Stomach (tissue), 4 donors: ENCODE measurements at regions not wholly inside any gene's neighbourhood (a gene's known extent, or its start where the extent isn't known, plus 50 kb on each side); places are given as distances from the start of the nearest gene placed in this dataset.

Source experiments
- POLR2A ChIP-seq, 4 donors: fragments of 450-650 bp; IDR thresholded peaks; one replicate each; pipeline ENCODE4 v1.6.1; 2016; ENCODE audit warnings: antibody characterized with exemption in 4 of 4, control low read depth in 2 of 4, mild to moderate bottlenecking in 1 of 4, moderate library complexity in 1 of 4
- TF ChIP-seq, protein P1 (sequence below), 7 experiments: fragments of 450-650 bp in 4 of 7; fragments of 200-600 bp in 3 of 7; sonication (generic) in 3 of 7; IDR thresholded peaks; one replicate each; pipeline ENCODE4 v1.5.1; 2016 to 2019; ENCODE audit warnings: antibody characterized with exemption in 7 of 7, control low read depth in 2 of 7, mild to moderate bottlenecking in 1 of 7

DNA sequence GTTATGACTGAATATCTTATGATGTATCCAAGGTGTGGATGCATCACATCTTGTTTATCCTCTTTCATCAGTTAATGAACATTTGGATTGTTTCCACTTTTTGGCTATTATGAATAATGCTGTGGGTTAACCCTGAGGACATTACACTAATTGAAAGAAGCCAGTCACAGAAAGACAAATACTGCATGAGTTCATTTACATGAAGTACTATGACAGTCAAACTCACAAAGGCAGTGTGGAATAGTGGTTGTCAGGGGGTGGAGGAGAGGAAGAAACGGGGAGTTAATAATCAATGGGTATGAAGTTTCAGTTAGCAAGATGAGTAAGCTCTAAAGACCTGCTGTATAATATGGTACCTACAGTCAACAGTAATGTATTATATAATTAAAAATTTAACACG, 409.4 kb upstream of the CTNND2 start:
- TF ChIP-seq POLR2A (IDR thresholded peaks at IDR 0.05): no peak
- TF ChIP-seq, protein P1, sequence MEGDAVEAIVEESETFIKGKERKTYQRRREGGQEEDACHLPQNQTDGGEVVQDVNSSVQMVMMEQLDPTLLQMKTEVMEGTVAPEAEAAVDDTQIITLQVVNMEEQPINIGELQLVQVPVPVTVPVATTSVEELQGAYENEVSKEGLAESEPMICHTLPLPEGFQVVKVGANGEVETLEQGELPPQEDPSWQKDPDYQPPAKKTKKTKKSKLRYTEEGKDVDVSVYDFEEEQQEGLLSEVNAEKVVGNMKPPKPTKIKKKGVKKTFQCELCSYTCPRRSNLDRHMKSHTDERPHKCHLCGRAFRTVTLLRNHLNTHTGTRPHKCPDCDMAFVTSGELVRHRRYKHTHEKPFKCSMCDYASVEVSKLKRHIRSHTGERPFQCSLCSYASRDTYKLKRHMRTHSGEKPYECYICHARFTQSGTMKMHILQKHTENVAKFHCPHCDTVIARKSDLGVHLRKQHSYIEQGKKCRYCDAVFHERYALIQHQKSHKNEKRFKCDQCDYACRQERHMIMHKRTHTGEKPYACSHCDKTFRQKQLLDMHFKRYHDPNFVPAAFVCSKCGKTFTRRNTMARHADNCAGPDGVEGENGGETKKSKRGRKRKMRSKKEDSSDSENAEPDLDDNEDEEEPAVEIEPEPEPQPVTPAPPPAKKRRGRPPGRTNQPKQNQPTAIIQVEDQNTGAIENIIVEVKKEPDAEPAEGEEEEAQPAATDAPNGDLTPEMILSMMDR (IDR thresholded peaks at IDR 0.05): no peak
